ENCODE measurements at regions not wholly inside any gene's neighbourhood (a gene's known extent, or its start where the extent isn't known, plus 50 kb on each side); places are given as distances from the start of the nearest gene placed in this dataset.

- peak; percentile 41 for TF ChIP-seq CTCF (IDR thresholded peaks at IDR 0.05; ENCODE audit: low read depth, low read length, missing input control)
- no peak for TF ChIP-seq EGR1 (IDR thresholded peaks at IDR 0.05; ENCODE audit: low read depth in 2 of 2)
- no peak for TF ChIP-seq GABPA (IDR thresholded peaks at IDR 0.05 in 1 of 2, conservative IDR thresholded peaks at IDR 0.05 in 1 of 2)
Measured at GRCh38 chr5:167587772-167588437, 703.5 kb upstream of the WWC1 start.

Data from liver (tissue), 3 donors.